ENCODE measurements at regions not wholly inside any gene's neighbourhood (a gene's known extent, or its start where the extent isn't known, plus 50 kb on each side); places are given as distances from the start of the nearest gene placed in this dataset.

GRCh38 chr10:121282264-121282663 lies 316.0 kb downstream of the FGFR2 start:
- no peak for TF ChIP-seq CTCF (conservative IDR thresholded peaks at IDR 0.05 in 1 of 2, IDR thresholded peaks at IDR 0.05 in 1 of 2; ENCODE audit: extremely low read depth in 1 of 2, insufficient read depth in 1 of 2, low read depth in 1 of 2, low read length in 2 of 2)
- no peak for TF ChIP-seq EZH2 (IDR thresholded peaks at IDR 0.05; ENCODE audit: borderline replicate concordance, low read length)

All from mammary epithelial cell (primary cell).